ENCODE measurements at regions not wholly inside any gene's neighbourhood (a gene's known extent, or its start where the extent isn't known, plus 50 kb on each side); places are given as distances from the start of the nearest gene placed in this dataset.

DNA sequence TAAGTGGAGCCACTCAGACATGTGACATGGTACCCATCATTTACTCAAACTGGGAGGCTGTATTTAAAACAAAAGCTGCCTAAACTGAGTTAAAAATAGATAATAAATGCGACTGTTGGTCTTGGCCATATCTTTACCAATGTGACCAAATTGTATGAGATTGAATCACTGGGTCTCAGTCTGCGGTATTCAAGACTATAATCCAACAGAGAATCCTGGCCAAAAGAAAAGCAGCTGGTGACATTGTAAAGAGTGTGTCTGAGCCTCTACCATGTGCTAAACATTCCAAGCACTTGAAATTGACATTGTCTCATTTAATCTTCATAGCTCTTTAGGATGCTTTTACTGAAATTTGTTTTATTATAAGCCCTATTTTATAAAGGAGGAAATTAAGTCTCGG, 282.6 kb downstream of the ZNF608 start:
- no peak overlapping the region for H3K27ac Mint-ChIP-seq
- TF ChIP-seq, protein P1, sequence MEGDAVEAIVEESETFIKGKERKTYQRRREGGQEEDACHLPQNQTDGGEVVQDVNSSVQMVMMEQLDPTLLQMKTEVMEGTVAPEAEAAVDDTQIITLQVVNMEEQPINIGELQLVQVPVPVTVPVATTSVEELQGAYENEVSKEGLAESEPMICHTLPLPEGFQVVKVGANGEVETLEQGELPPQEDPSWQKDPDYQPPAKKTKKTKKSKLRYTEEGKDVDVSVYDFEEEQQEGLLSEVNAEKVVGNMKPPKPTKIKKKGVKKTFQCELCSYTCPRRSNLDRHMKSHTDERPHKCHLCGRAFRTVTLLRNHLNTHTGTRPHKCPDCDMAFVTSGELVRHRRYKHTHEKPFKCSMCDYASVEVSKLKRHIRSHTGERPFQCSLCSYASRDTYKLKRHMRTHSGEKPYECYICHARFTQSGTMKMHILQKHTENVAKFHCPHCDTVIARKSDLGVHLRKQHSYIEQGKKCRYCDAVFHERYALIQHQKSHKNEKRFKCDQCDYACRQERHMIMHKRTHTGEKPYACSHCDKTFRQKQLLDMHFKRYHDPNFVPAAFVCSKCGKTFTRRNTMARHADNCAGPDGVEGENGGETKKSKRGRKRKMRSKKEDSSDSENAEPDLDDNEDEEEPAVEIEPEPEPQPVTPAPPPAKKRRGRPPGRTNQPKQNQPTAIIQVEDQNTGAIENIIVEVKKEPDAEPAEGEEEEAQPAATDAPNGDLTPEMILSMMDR (IDR thresholded peaks at IDR 0.05; ENCODE audit: unreplicated experiment), result no peak

DNA sequence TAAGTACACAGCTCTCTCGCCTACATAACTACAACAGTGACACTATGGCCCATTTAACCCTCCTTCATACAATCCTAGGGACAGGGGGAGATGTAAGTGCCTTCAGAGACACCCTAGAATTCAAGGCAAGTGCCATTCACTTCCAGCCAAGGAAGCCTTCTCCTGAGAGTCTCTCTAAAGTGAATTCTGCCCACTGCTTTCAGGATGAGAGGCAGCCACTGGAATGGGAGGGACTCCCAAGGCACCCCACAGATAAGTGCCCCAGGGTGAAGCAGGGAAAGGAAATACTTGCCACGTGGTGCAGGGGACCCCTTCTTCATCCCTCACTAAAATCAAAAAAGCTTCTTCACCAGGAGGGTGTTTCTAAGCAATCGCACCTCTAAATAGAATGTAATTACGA, 283.7 kb downstream of the ZNF608 start:
- H3K27me3 Mint-ChIP-seq, result no peaks in the 10 kb centered on the region
- H3K27ac Mint-ChIP-seq, result no peak overlapping the region
- H3K9me3 Mint-ChIP-seq (ENCODE audit: low read depth), result no peaks in the 10 kb centered on the region
- no peak for DNase-seq (ENCODE audit: low spot score, unreplicated experiment)
- no peak overlapping the region for H3K4me3 Mint-ChIP-seq (ENCODE audit: low read depth)
- no peaks in the 10 kb centered on the region for H3K36me3 Mint-ChIP-seq (ENCODE audit: insufficient read depth)
- peaks cover 42% of the 10 kb centered on the region for H3K4me1 Mint-ChIP-seq (ENCODE audit: low read depth)
- TF ChIP-seq, protein P1 (IDR thresholded peaks at IDR 0.05; ENCODE audit: unreplicated experiment), result no peak

More for the DNA sequence above, 282.6 kb downstream of the ZNF608 start:
- no peaks in the 10 kb centered on the region for H3K36me3 Mint-ChIP-seq (ENCODE audit: insufficient read depth)
- no peaks in the 10 kb centered on the region for H3K27me3 Mint-ChIP-seq
- no peak overlapping the region for H3K4me3 Mint-ChIP-seq (ENCODE audit: low read depth)
- no peaks in the 10 kb centered on the region for H3K9me3 Mint-ChIP-seq (ENCODE audit: low read depth)
- DNase-seq (ENCODE audit: low spot score, unreplicated experiment), result no peak
- peaks cover 38% of the 10 kb centered on the region for H3K4me1 Mint-ChIP-seq (ENCODE audit: low read depth)

DNA sequence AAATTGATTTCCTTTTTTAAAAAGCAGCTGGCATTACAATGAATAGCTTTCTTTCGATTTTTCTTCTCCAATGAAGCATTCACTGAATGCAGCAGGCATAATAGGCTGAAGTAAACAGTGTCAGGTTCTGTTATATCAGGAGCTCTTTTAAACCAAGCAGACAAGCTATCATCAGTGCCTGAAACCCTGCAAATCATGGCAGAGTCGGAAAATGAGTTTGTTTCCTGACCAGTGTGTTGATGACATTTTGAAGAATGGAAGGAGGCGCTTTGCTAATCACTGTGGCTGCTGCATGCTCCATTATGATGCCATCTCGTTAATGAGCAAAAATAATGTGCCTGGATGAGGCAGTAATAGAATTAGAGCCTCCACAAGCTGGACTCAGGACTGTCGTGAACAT, 284.5 kb downstream of the ZNF608 start:
- no peak for DNase-seq (ENCODE audit: low spot score, unreplicated experiment)
- Mint-ChIP-seq H3K27me3 (no peaks in the 10 kb centered on the region), H3K36me3 (ENCODE audit: insufficient read depth) (no peaks in the 10 kb centered on the region), H3K4me1 (ENCODE audit: low read depth) (peaks cover 42% of the 10 kb centered on the region), H3K27ac (peak overlapping the region; percentile 30), H3K9me3 (ENCODE audit: low read depth) (no peaks in the 10 kb centered on the region), H3K4me3 (ENCODE audit: low read depth) (no peak overlapping the region)
- TF ChIP-seq, protein P1 (IDR thresholded peaks at IDR 0.05; ENCODE audit: unreplicated experiment), result no peak

DNA sequence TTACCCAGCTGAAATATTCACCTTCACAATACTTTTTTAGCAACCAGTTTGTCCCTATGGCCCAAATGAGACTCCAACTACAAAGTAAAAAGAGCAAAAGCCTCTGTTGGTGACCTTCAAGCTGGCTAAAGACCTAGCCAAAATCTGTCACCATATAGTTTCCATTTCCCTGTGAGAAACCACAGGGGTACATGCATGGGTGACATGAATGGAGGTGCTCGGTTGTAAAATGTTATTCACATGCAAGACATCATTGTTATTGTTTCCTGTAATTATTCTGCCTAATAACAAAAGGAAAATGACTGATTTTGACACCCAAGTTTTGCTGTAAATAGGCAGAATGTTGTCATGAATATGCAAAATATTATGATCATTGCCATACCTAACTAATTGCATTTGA, 285.3 kb downstream of the ZNF608 start:
- Mint-ChIP-seq H3K4me1 (ENCODE audit: low read depth) (peaks cover 42% of the 10 kb centered on the region), H3K4me3 (ENCODE audit: low read depth) (no peak overlapping the region), H3K36me3 (ENCODE audit: insufficient read depth) (no peaks in the 10 kb centered on the region), H3K27ac (no peak overlapping the region), H3K9me3 (ENCODE audit: low read depth) (no peaks in the 10 kb centered on the region), H3K27me3 (no peaks in the 10 kb centered on the region)
- TF ChIP-seq, protein P1 (IDR thresholded peaks at IDR 0.05; ENCODE audit: unreplicated experiment), result no peak
- no peak for DNase-seq (ENCODE audit: low spot score, unreplicated experiment)

DNA sequence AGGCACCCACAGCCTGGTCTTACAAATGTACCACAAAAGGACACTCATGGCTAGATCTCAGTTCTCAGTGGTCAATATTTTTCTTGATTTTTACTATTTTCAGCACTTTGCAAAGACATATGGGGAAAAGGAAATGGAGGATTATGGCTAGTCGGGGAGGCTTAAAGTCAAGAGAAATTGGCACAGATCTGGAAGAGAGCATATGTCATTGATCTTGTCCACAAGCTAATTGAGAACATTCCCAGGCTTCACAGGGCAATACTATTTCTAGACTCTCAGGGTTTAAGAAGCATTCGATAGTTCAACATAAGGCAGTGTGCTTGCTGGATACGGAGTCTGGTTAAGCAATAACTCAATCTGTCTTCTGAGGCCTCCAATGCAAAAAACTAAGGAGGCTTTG, 285.8 kb downstream of the ZNF608 start:
- Mint-ChIP-seq H3K27ac (no peak overlapping the region), H3K4me1 (ENCODE audit: low read depth) (peaks cover 42% of the 10 kb centered on the region), H3K9me3 (ENCODE audit: low read depth) (no peaks in the 10 kb centered on the region)

More for the DNA sequence above, 285.8 kb downstream of the ZNF608 start:
- no peak overlapping the region for H3K4me3 Mint-ChIP-seq (ENCODE audit: low read depth)
- TF ChIP-seq, protein P1 (IDR thresholded peaks at IDR 0.05; ENCODE audit: unreplicated experiment), result no peak
- no peaks in the 10 kb centered on the region for H3K36me3 Mint-ChIP-seq (ENCODE audit: insufficient read depth)
- no peaks in the 10 kb centered on the region for H3K27me3 Mint-ChIP-seq
- no peak for DNase-seq (ENCODE audit: low spot score, unreplicated experiment)
